Astrocyte (in vitro differentiated cells and primary cell): ENCODE measurements at regions not wholly inside any gene's neighbourhood (a gene's known extent, or its start where the extent isn't known, plus 50 kb on each side); places are given as distances from the start of the nearest gene placed in this dataset.

Source experiments
- CTCF ChIP-seq: IDR thresholded peaks from 2 replicates; pipeline ENCODE4 v1.5.1; 2011; ENCODE audit warnings: low read depth, mild to moderate bottlenecking, inconsistent platforms, low read length, moderate library complexity; ENCODE audit not compliant: insufficient read depth
- EZH2 ChIP-seq: IDR thresholded peaks from 2 replicates; pipeline ENCODE4 v1.6.1; 2012; ENCODE audit warnings: mild to moderate bottlenecking, low read length, inconsistent platforms; ENCODE audit not compliant: insufficient read depth

- no peak for TF ChIP-seq CTCF
- TF ChIP-seq EZH2, result no peak
Measured at GRCh38 chr4:62771983-62772557, 1571.9 kb downstream of the ADGRL3 start.
